ENCODE measurements at regions not wholly inside any gene's neighbourhood (a gene's known extent, or its start where the extent isn't known, plus 50 kb on each side); places are given as distances from the start of the nearest gene placed in this dataset.

- no peak for DNase-seq
Measured at GRCh38 chr5:89441965-89442364, 559.0 kb upstream of the MEF2C start.

- DNase-seq: no peak
Measured at GRCh38 chr5:89440670-89441069, 557.7 kb upstream of the MEF2C start.

GRCh38 chr5:89437450-89438435 lies 554.8 kb upstream of the MEF2C start:
- DNase-seq: peak; percentile 55

- DNase-seq: no peak
Measured at GRCh38 chr5:89436464-89436863, 553.5 kb upstream of the MEF2C start.

GRCh38 chr5:89435347-89435746 lies 552.4 kb upstream of the MEF2C start:
- no peak for DNase-seq

- DNase-seq: peak; percentile 5
Measured at GRCh38 chr5:89428624-89429023, 545.6 kb upstream of the MEF2C start.

- no peak for DNase-seq
Measured at GRCh38 chr5:89425062-89425461, 542.1 kb upstream of the MEF2C start.

GRCh38 chr5:89421035-89421434 lies 538.1 kb upstream of the MEF2C start:
- peak; percentile 78 for DNase-seq

GRCh38 chr5:89418407-89419085 lies 535.6 kb upstream of the MEF2C start:
- DNase-seq: no peak

- DNase-seq: peak; percentile 22
Measured at GRCh38 chr5:89417990-89418389, 535.0 kb upstream of the MEF2C start.

- no peak for DNase-seq
Measured at GRCh38 chr5:89417515-89417914, 534.5 kb upstream of the MEF2C start.

GRCh38 chr5:89411891-89412290 lies 528.9 kb upstream of the MEF2C start:
- no peak for DNase-seq

- DNase-seq: no peak
Measured at GRCh38 chr5:89407054-89407453, 524.1 kb upstream of the MEF2C start.

- DNase-seq: no peak
Measured at GRCh38 chr5:89401659-89402058, 518.7 kb upstream of the MEF2C start.

- no peak for DNase-seq
Measured at GRCh38 chr5:89401012-89401411, 518.0 kb upstream of the MEF2C start.

GRCh38 chr5:89399548-89399947 lies 516.6 kb upstream of the MEF2C start:
- no peak for DNase-seq

- DNase-seq: peak; percentile 10
Measured at GRCh38 chr5:89397096-89397495, 514.1 kb upstream of the MEF2C start.

- DNase-seq: no peak
Measured at GRCh38 chr5:89396278-89396954, 513.4 kb upstream of the MEF2C start.

- DNase-seq: no peak
Measured at GRCh38 chr5:89395111-89395510, 512.1 kb upstream of the MEF2C start.

- no peak for DNase-seq
Measured at GRCh38 chr5:89388872-89389271, 505.9 kb upstream of the MEF2C start.

- DNase-seq: no peak
Measured at GRCh38 chr5:89384391-89384790, 501.4 kb upstream of the MEF2C start.

- DNase-seq: no peak
Measured at GRCh38 chr5:89380635-89381034, 497.7 kb upstream of the MEF2C start.

GRCh38 chr5:89377767-89378455 lies 494.9 kb upstream of the MEF2C start:
- DNase-seq: peak; percentile 23
